ENCODE measurements at regions not wholly inside any gene's neighbourhood (a gene's known extent, or its start where the extent isn't known, plus 50 kb on each side); places are given as distances from the start of the nearest gene placed in this dataset.

GRCh38 chr6:67634199-67634598, 1000.9 kb upstream of the ADGRB3 start:
- no peak overlapping the region for H3K4me3 ChIP-seq (ENCODE audit: low read length)
- TF ChIP-seq ZNF274 (IDR thresholded peaks at IDR 0.05; ENCODE audit: low read depth, low read length) = no peak

- no peak for TF ChIP-seq ZNF274 (IDR thresholded peaks at IDR 0.05; ENCODE audit: low read depth, low read length)
Measured at GRCh38 chr6:67633058-67633457, 1002.0 kb upstream of the ADGRB3 start.

GRCh38 chr6:67630146-67630545, 1004.9 kb upstream of the ADGRB3 start:
- no peak overlapping the region for H3K4me3 ChIP-seq (ENCODE audit: low read length)
- no peak for TF ChIP-seq ZNF274 (IDR thresholded peaks at IDR 0.05; ENCODE audit: low read depth, low read length)

More at GRCh38 chr6:67633058-67633457, 1002.0 kb upstream of the ADGRB3 start:
- H3K4me3 ChIP-seq (ENCODE audit: low read length) = no peak overlapping the region

- no peak overlapping the region for H3K4me3 ChIP-seq (ENCODE audit: low read length)
- no peak for TF ChIP-seq ZNF274 (IDR thresholded peaks at IDR 0.05; ENCODE audit: low read depth, low read length)
Measured at GRCh38 chr6:67629258-67629657, 1005.8 kb upstream of the ADGRB3 start.

- no peak for TF ChIP-seq ZNF274 (IDR thresholded peaks at IDR 0.05; ENCODE audit: low read depth, low read length)
Measured at GRCh38 chr6:67615796-67616195, 1019.3 kb upstream of the ADGRB3 start.

GRCh38 chr6:67608099-67608749, 1026.9 kb upstream of the ADGRB3 start:
- TF ChIP-seq ZNF274 (IDR thresholded peaks at IDR 0.05; ENCODE audit: low read depth, low read length) = no peak
- no peak overlapping the region for H3K4me3 ChIP-seq (ENCODE audit: low read length)

More at GRCh38 chr6:67615796-67616195, 1019.3 kb upstream of the ADGRB3 start:
- H3K4me3 ChIP-seq (ENCODE audit: low read length) = no peak overlapping the region

GRCh38 chr6:67606906-67607828, 1027.9 kb upstream of the ADGRB3 start:
- H3K4me3 ChIP-seq (ENCODE audit: low read length) = no peak overlapping the region
- no peak for TF ChIP-seq ZNF274 (IDR thresholded peaks at IDR 0.05; ENCODE audit: low read depth, low read length)

GRCh38 chr6:67594366-67594765, 1040.7 kb upstream of the ADGRB3 start:
- H3K4me3 ChIP-seq (ENCODE audit: low read length) = no peak overlapping the region
- no peak for TF ChIP-seq ZNF274 (IDR thresholded peaks at IDR 0.05; ENCODE audit: low read depth, low read length)

- H3K4me3 ChIP-seq (ENCODE audit: low read length) = no peak overlapping the region
- TF ChIP-seq ZNF274 (IDR thresholded peaks at IDR 0.05; ENCODE audit: low read depth, low read length) = no peak
Measured at GRCh38 chr6:67593247-67593646, 1041.8 kb upstream of the ADGRB3 start.

GRCh38 chr6:67591910-67592309, 1043.2 kb upstream of the ADGRB3 start:
- H3K4me3 ChIP-seq (ENCODE audit: low read length) = no peak overlapping the region
- TF ChIP-seq ZNF274 (IDR thresholded peaks at IDR 0.05; ENCODE audit: low read depth, low read length) = no peak

- no peak for TF ChIP-seq ZNF274 (IDR thresholded peaks at IDR 0.05; ENCODE audit: low read depth, low read length)
- no peak overlapping the region for H3K4me3 ChIP-seq (ENCODE audit: low read length)
Measured at GRCh38 chr6:67567842-67568241, 1067.2 kb upstream of the ADGRB3 start.

GRCh38 chr6:67563671-67564070, 1071.4 kb upstream of the ADGRB3 start:
- TF ChIP-seq ZNF274 (IDR thresholded peaks at IDR 0.05; ENCODE audit: low read depth, low read length) = no peak
- H3K4me3 ChIP-seq (ENCODE audit: low read length) = no peak overlapping the region

- no peak for TF ChIP-seq ZNF274 (IDR thresholded peaks at IDR 0.05; ENCODE audit: low read depth, low read length)
- H3K4me3 ChIP-seq (ENCODE audit: low read length) = no peak overlapping the region
Measured at GRCh38 chr6:67560068-67560467, 1075.0 kb upstream of the ADGRB3 start.

GRCh38 chr6:67558985-67559384, 1076.1 kb upstream of the ADGRB3 start:
- no peak for TF ChIP-seq ZNF274 (IDR thresholded peaks at IDR 0.05; ENCODE audit: low read depth, low read length)

More at GRCh38 chr6:67558985-67559384, 1076.1 kb upstream of the ADGRB3 start:
- no peak overlapping the region for H3K4me3 ChIP-seq (ENCODE audit: low read length)

Measured in GM08714 (cell line).